NCI-H1694 (cell line): ENCODE measurements at regions not wholly inside any gene's neighbourhood (a gene's known extent, or its start where the extent isn't known, plus 50 kb on each side); places are given as distances from the start of the nearest gene placed in this dataset.

ENCODE experiments used
- DNase-seq: peaks from one replicate; lab custom pipeline; 2025; lab: John Stamatoyannopoulos, UW

DNA sequence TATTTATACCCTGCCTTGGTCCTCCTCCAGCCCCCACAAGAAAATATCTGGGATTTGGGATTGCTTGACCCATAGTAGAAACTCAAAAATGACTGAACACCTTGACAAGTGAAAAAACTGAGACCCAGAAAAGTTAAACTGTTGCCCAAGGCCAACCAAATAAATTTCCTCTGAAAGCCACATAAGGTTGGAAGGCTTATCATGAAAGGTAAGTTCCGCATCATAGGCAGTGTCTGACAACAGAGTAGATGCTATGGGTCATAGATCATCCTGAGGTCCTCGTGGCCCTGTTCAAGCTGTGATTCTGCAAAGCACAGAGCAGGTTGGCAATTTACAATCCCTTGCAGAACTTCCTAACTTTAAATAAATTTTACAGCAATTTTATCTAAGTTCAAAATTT, 140.8 kb upstream of the TSC22D2 start:
- no peak for DNase-seq

DNA sequence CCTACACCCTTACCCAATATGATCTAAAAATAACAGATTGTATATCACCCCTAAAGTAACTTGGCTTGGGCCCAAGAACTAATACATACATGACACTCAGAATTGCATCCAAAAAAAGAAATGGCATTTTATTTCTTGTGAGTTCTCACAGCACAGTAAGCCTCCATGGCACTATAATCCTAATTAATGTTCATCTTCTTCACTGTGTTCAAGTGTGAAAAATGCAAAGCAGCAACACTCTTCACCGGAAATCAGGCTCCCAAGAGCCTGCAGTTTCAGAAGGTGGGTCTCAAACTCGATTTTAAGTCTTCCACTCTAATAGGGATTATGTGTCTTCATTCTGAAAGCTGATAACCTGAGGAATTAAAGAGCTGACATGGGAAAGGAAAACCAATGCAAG, 142.8 kb upstream of the TSC22D2 start:
- DNase-seq = no peak

DNA sequence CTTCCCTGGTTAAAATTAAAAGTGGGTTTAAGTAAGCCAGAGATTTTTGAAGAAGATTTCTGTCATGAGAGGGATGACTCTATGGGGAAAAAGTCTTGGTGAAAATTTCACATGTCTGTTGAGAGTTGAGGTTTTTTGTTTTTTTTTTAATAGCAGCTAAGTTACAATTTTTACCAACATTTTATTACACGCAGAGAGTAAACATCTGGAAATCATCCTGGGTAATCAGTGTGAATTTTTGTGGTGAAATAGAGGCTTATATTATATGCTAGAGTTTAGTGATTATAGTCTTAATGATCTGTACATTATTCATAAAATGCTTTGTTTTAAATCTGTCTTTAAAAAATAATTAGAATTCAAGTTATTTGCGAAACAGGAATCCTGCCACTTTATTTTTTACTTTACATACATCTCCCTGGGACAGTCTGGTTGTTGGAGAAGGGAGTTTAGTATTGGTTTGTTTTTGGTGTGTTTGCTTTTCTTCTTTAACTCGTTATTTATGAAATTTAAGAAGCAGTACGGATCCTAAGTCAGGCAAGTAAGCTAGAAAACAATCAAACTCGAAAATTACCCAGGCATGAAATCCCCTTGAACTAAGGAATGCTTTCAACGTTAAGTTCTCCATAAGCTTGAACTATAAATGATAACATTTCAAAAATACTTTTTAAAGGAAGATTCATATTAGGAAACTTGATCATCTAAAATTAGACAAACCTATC, 143.4 kb upstream of the TSC22D2 start:
- DNase-seq = no peak

DNA sequence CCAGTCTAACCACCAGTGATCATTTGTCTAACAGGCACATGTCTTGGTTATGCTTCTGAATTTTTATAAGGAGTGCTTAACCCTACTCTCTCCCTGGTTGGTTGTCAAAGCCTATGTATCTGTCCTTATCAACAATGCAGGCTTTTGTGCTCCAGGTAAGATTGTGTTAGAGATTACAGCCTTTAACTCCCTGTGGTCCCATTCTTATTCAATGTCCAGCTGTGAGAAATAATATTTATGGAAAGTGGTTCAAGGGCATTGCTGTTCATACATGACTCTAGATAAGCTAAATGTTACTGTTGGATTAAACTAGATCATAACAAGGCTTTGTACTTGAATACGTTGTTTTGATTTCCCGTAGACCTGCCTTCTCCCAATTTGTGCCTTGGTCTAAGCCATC, 146.1 kb upstream of the TSC22D2 start:
- no peak for DNase-seq

DNA sequence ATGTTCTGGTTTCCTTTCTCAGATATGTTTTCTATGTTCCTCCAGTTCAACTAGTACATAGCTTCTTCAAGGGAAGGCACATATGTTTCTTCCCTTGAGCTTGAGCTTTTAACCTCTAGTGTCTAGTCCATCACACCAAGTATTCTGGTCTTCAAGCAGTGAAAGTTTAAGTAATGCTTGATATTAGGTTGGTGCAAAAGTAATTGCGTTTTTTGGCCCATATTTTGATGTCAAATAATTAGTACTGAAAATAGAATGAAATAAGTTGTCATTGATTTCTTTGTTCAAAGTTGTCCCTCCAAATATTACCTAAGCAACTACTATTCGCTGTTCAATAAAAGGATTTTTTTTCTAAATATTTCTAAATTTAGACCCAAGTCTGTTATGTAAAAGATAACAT, 146.7 kb upstream of the TSC22D2 start:
- DNase-seq = no peak

DNA sequence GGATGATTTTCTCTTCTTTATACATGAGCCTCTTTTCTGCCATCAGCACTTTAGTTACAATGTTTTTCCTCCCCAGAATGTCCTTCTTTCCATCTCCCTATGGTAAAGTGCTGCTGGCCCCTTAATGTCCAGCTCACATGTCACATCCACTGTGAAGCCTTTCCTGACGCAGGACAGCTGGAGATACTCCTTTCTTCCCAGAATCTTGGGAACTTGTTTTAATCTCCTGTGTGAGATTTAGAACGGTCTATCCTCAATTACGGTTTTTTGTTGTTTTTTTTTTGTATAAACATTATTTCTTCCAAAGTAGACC, 147.7 kb upstream of the TSC22D2 start:
- DNase-seq = no peak

DNA sequence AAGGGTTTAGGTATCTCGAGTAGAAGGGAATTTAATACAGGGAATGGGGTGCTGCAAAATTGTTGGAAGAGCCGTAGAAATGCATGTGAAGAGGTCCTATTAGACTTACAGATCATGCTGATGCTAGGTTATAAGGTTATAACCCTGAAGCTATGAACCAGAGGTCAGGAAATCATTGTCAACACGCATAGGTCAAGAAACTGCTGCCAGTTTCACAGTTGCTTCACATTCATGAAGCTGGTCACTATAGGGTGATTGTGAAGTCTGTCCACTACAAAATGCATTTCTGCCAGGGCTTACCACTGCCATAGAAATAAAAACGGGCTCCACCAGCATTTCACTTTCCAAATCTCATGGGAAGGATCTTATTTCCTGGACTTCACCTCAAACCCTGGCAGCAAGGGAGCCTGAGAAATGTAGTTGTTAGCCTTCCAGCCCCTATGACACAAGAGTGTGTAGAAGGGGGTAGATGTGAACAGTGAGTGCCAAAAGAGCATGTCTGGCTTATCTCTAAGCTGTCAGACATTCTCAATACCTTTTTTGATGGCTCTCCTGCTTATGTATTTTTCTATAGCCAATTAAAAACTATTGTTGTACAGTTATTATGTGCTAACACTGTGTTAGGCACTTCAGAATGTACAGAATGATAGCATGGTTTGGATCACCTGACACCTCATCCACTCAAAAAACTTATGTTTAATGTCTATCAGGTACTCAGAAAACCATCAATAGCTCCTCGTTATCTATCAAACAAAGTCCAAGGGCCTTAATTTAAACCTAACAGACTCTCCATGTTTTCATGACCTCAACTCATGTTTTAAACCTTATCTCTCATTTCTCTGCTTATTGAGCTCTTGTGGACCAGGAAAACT, 148.3 kb upstream of the TSC22D2 start:
- no peak for DNase-seq

DNA sequence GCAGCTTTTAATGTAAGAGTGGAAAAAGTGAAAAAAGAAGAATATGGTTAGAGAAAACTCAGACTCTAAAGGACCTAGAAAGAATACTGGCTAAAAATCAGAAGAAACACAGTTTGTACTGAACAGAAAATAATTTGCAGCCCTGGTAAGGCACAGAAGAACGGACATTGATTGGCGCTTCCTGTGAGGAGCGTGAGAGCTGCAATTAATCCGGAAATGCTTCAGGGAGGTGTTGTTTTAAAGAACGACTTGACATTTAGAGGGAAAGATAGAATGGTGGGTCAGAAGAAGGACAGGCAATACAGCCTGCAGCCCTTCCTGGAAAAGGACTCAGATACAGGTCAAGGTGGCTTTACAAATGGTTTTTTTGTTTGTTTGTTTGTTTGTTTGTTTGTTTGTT, 151.3 kb upstream of the TSC22D2 start:
- DNase-seq = no peak

DNA sequence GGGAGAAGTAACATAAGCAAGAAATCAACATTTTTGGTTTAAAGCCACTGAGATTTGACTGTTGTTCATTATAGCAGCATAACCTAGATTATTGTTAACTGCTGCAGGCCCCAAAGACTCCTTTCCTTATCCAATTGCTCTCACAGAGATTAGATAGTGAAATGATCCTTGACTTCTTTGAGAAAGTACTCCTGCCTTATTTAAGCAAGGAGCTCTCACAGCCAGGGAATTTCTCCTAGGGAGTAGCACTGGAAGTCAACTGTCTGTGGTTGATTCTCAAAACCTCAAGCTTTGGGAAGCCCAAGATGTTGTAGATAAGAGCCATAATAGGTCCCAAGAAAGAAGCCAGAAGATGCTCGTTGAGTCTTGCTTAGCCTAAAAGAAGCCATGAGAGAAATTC, 151.8 kb upstream of the TSC22D2 start:
- DNase-seq = no peak

DNA sequence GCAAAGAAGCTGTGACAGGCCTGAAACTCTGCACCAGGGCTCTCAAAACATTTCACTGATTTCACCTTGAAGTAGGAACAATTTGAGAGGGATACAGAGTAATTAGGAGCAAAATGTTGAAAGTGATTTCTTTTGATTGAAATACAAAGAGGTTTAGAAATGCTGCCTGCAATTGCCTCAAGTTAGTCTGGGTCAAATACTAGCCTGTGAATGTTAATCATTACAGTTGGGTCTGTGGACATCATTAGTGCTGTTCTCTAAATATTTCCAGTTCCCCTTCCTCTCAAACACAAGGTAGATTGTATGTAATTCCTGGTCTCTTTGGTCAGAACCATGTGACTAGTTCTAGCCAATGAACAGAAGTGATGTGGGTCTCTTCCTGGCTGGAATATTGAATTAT, 152.3 kb upstream of the TSC22D2 start:
- no peak for DNase-seq

DNA sequence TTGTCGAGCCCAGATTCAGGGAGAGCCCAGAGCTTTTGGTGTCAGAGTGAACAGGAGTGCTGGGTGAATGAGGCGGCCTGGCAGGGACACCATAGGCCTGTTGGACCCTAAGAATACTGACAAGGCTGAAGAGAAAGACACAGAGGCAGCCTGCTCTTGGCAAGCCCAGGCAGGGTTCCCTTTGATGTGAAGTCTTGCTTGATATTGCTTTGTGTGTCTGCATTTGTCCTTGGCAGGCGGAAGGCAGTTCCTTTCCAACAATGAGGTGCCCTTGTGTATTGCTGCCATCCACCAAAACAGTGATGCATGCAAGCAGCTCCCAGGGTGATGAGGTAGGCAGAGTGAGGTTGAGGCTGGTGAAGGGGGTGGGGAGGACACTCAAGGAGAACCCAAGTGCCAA, 152.7 kb upstream of the TSC22D2 start:
- DNase-seq = peak; percentile 64

DNA sequence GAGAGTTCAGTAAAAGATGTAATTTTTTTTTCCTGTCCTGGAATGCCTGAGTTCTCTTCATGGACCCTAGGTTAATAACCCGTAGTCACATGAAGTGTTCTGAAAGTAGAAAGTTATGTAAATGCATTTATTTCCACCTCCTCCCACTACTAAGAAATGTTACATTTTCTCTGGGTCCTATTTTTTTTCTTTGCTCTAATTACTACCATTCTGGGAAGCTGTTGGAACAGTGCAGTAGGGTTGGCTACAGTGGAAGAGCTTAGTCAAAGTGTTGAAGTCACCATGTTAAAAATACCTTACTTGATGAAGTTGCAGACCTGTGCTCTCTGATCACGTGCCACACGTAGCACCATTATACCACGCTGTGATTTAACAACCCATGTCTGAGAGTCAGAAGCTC, 153.8 kb upstream of the TSC22D2 start:
- DNase-seq = no peak

DNA sequence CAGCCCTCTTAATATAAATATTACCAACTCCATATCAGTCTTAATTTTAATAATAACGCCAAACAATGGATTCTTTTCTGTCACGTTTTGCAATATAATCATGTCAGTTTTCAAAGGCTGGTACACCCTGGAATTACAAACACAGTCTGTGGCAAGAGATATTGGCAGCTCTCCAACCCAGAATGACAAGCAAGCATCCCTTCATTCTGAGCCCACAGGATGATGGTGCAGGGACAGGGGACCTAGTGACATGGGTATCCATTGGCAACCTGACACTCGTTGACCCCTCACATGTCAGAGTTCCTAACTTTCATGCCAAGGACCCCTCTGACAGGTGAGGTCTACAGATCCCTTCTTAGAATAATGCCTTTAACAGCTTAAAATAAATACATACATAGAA, 154.5 kb upstream of the TSC22D2 start:
- peak; percentile 73 for DNase-seq

DNA sequence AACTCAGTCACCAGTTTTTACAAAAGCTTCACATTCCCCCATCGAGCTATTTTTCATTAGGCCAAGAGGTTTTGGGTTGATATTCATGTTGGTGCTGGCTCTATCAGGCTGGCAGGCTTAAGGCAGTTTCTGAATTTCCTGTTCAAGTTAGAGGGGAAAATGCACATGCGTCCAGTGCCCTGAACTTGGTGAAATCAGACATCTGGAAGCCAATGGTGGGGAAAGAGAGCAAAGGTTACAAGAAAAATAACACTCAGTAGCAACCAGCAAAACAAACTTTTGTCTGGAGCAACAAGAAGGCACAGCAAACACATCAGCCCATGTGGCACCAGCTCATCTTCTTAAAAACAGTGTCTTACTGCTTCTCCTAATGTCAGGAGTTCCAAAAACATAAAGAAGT, 155.6 kb upstream of the TSC22D2 start:
- DNase-seq = no peak

DNA sequence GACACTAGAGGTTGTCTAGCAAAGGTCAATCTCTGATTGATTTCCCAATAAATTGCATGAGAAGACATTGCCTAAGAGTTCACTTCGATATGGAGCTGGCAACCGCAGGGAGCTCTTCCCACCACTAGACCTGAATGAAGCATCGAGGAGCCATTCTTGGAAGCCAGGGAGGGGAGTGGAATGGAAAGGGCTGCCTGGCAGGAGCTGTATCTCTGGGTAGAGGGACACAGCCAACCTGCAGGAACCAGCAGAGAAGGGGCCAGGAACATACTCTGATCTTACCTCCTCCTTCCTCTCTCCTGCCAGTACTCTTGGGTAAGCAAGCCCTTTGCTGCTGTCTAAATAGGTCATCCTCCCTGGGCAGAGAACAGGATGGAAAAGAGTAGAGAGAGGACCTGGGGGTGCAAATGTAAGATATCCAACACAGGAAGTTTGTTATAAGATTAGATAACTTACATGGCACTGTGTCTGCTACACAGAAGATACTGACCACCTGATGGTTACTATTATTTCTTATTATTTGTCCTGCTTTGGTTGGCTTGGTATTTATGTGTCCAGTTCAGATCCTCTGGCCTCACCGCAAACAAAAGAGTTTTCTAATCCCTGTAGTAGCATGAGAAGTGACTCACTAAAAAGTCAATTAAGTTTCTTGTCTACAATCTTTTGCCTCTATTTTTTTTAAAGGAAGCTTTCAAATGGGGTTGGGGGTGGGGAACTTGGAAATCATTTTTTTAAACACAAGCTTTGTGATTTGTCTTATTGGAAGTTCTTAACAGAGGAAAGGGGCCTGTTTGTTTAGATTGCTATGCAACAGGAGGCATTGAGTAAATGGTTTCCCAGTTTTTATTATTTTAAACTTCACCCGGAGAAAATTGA, 156.7 kb upstream of the TSC22D2 start:
- DNase-seq = no peak

DNA sequence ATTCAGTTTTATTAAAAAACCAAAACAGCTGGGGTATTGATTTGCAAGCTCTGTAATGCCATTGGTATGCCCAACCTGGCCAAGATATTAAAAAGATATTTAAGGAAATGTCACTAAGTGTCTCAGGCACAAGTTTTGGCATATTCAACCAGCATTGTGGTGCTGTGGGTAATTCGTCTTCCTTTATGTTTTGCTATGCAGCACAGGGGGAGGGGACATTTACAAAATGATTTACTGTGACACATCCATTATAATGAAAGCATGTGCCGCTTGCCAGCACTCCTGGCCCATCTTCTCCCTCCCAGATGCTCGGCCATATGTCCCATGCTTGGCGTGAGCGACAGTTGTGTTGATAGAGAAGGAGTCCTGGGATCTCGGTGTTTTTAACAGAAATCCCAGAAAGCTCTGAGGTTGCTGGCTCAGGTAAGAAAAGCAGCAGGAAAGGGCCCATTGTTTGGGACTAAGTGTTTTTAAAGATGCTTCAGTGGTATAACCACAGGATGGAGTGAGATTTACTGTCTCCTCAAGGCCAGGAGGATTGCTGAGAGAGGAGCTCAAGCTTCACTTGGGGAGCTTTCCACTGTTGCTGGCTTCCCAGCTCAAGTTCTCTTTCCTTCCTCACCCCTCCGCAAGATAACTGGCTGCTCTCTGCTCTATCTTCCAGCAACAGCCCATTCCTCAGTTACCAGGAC, 158.2 kb upstream of the TSC22D2 start:
- DNase-seq = peak; percentile 97

DNA sequence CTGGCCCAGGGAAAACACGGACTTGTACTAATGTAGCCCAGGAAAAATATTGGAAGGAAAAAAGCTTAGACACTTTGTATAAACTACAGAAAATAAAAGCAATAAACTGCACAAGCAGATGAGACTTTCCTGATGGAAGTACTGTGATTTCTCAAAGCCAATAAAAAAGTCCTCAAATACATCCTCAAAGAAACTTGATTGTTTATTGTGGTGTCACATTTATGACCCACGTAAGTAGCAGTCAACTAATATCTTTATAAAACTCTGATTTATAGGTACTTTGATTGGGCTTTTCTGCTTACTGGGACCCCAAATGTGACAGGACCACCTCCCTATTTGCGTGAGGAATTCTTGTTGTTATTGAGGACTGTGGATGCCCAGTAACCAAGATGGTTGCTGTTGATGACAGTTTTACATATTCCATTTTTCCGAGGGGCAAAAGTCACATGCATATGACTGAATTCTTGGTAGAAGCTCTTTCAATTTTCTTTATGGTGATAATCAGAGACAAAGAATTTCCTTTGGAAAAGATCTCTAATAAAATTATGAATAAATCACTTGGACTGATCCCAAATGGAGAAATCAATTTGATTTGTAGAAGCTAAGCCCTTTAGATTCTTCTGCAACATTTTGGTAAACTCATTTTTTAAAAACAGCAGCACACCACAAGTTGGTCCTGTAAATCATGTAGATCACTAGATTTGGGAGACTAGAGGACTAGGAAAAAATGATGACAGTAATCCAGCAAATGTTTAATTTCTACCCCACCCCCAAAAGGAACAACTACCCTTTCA, 159.0 kb upstream of the TSC22D2 start:
- DNase-seq = no peak

DNA sequence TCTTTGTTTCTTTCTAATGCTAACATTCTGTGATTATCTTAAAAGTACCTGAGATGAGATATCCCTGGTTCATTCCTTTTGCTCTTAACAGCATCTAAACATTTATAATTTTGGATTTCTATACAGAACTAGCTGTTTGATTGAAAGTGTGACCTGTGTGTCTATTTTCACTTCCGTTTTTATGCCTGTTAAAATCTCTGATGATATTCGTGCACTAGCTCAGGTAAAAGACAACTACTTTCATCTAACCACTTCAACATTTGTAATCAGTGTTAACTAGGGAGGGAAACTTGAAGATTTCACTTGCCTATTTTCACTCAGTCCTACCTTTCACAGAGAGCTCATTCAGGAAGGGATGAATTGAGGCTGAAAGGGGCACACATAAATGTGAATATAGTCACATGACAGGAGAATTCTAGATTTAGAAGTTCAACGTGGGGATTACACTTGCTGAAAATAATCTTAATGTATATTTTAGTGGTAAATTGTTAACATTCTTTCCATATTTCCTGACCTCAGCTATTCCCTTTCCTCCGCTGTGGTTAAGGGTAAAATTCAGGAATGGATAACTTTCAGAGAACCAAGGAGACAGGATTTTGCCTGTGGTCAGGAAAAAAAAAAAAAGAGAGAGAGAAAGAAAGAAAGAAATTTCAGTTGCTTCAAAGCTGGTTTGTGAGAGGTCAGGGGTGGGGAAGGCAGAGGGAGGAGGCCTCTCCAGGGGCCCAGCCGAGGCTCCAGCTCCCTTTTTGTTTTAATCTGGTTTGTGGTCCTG, 159.8 kb upstream of the TSC22D2 start:
- no peak for DNase-seq

DNA sequence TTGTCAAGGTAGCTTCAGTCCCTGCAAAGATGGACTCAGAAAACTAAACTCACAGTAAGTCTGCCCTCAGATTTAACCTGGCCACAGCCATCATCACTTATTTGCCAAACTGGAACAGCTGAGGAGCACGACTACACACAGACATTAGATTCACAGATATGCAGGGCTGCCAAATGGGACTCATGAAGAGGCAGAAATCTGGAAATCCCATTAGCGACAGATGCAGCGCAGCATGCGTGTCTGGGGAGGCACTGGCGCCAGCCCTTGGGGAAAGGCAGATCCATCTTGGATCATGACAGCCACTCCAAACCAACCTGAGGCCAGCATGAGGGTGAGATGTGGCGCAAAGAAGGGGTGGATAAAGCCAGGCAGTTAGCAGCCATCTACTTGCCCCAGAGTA, 160.7 kb upstream of the TSC22D2 start:
- peak; percentile 90 for DNase-seq

DNA sequence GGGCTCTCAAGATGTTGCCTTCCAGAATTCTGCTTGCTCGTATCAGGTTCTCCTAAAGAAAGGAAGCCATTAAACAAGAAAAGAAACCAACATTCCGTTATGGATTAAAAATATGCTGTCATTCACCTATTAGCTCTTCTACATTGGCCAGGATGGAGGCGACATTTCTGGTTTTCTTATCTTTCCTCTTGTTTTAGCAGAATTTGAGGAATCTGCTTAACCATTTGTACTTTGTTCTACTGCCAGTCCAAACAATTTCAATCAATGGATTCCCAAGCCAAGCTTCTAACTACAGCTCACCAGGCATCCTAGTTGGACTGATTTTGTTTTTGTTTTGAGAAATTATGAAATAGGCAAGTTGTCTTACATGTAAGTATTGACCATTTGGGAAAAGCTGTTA, 164.6 kb upstream of the TSC22D2 start:
- no peak for DNase-seq
